A673 (cell line): ENCODE measurements at regions not wholly inside any gene's neighbourhood (a gene's known extent, or its start where the extent isn't known, plus 50 kb on each side); places are given as distances from the start of the nearest gene placed in this dataset.

ENCODE experiments used
- CTCF ChIP-seq: fragments of 300-800, 200-600 bp; sonication (generic); conservative IDR thresholded peaks from 2 replicates; pipeline ENCODE4 v1.5.1; 2017; ENCODE audit warnings: low read depth, mild to moderate bottlenecking, antibody characterized with exemption, low read length, moderate library complexity, mixed read lengths
- EZH2 ChIP-seq: fragments of 200-600 bp; sonication (generic); IDR thresholded peaks from 2 replicates; pipeline ENCODE4 v1.6.1; 2017; ENCODE audit warnings: borderline replicate concordance, low read depth, mild to moderate bottlenecking, mixed read lengths, antibody characterized with exemption, low read length; ENCODE audit not compliant: poor library complexity, severe bottlenecking

GRCh38 chr16:17861981-17862479 is 391.3 kb upstream of the XYLT1 start:
- TF ChIP-seq CTCF: no peak
- TF ChIP-seq EZH2: no peak
